HCT116 (cell line): ENCODE measurements at regions not wholly inside any gene's neighbourhood (a gene's known extent, or its start where the extent isn't known, plus 50 kb on each side); places are given as distances from the start of the nearest gene placed in this dataset.

Experiments
- ATAC-seq: fragments of 200-7000 bp; cut with Tn5 transposase; 2 replicates; pipeline ENCODE4 v1.9.1; 2020; ENCODE audit warnings: mild to moderate bottlenecking, moderate library complexity
- BruUV-seq: library from RNA; stranded (reverse); fragments of 400-500 nt; replicated peaks from 2 replicates; lab custom pipeline; 2021; lab: Mats Ljungman, UMichigan
- CTCF ChIA-PET: fragments of 300-600 bp; sonication (Branson Sonifier 250); formaldehyde crosslinking; loops from one replicate; lab custom pipeline; 2021; ENCODE audit warnings: antibody characterized with exemption; lab: Charles Lee
- POLR2A ChIA-PET: fragments of 300-600, 350-600 bp; sonication (Branson Sonifier 250); formaldehyde crosslinking; loops from one replicate; lab custom pipeline; 2021; ENCODE audit warnings: antibody characterized with exemption; lab: Charles Lee
- RAD21 ChIA-PET, 2 experiments: fragments of 300-600 bp; sonication (Branson Sonifier 250); formaldehyde crosslinking; loops; one replicate each; lab custom pipeline; 2023; ENCODE audit warnings: low total read pairs in 2 of 2; ENCODE audit not compliant: uncharacterized antibody in 2 of 2, unreplicated experiment in 2 of 2, low non-redundant PET in 1 of 2; lab: Charles Lee
- DNase-seq: peaks from one replicate; pipeline ENCODE4 v3.0.0-alpha.2; 2010; ENCODE audit warnings: low read depth, low spot score
- H2AFZ ChIP-seq: fragments of 200-600 bp; shearing (Covaris generic), sonication (generic); 2 replicates; pipeline ENCODE4 v1.6.1; 2017; ENCODE audit warnings: low read depth, mixed run types, mixed read lengths, antibody characterized with exemption, low read length; ENCODE audit not compliant: poor library complexity, severe bottlenecking
- H3K27ac ChIP-seq: 2 replicates; pipeline ENCODE4 v1.5.1; 2012; ENCODE audit warnings: low read depth, low read length
- H3K27me3 ChIP-seq: fragments of 200-600 bp; sonication (generic); 2 replicates; pipeline ENCODE4 v1.6.1; 2016; ENCODE audit warnings: mixed run types, low read length, mixed read lengths; ENCODE audit not compliant: insufficient read depth
- H3K36me3 ChIP-seq, 2 experiments: fragments of 200-500 bp in 1 of 2; fragments of 200-600 bp in 1 of 2; sonication (Bioruptor generic) in 1 of 2; sonication (generic) in 1 of 2; 2 replicates each; pipeline versions ENCODE4 v1.5.1 to v1.6.1; 2014 to 2016; ENCODE audit warnings: low read length in 2 of 2, inconsistent platforms in 1 of 2, mixed read lengths in 1 of 2, mixed run types in 1 of 2; ENCODE audit not compliant: insufficient read depth in 2 of 2, control insufficient read depth in 1 of 2
- H3K4me1 ChIP-seq, 2 experiments: fragments of 200-600 bp in 1 of 2; sonication (generic) in 1 of 2; 2 replicates each; pipeline versions ENCODE4 v1.5.1 to v1.6.1; 2012 to 2017; ENCODE audit warnings: low read length in 2 of 2, inconsistent platforms in 1 of 2, mild to moderate bottlenecking in 1 of 2, mixed read lengths in 1 of 2, mixed run types in 1 of 2, moderate library complexity in 1 of 2; ENCODE audit not compliant: insufficient read depth in 2 of 2, control insufficient read depth in 1 of 2
- H3K4me2 ChIP-seq: fragments of 200-600 bp; sonication (generic); 2 replicates; pipeline ENCODE4 v1.6.1; 2017; ENCODE audit warnings: mixed run types, low read length, mixed read lengths
- H3K4me3 ChIP-seq, 2 experiments: fragments of 200-600 bp in 1 of 2; sonication (generic) in 1 of 2; replicated peaks in 1 of 2; 2 replicates each; pipeline ENCODE4 v1.5.1; 2011 to 2016; ENCODE audit warnings: low read length in 2 of 2, control low read depth in 1 of 2, low read depth in 1 of 2, mild to moderate bottlenecking in 1 of 2, mixed read lengths in 1 of 2, mixed run types in 1 of 2
- H3K79me2 ChIP-seq: fragments of 200-600 bp; sonication (generic); 2 replicates; pipeline ENCODE4 v1.6.1; 2017; ENCODE audit warnings: mild to moderate bottlenecking, mixed run types, low read length, moderate library complexity, mixed read lengths; ENCODE audit not compliant: insufficient read depth
- H3K9ac ChIP-seq: fragments of 200-600 bp; sonication (generic); 2 replicates; pipeline ENCODE4 v1.6.1; 2016; ENCODE audit warnings: low read length, mixed read lengths
- H3K9me2 ChIP-seq: fragments of 200-600 bp; sonication (generic), shearing (Covaris generic); 2 replicates; pipeline ENCODE4 v1.6.1; 2017; ENCODE audit warnings: mixed run types, mild to moderate bottlenecking, moderate library complexity; ENCODE audit not compliant: insufficient read depth
- H3K9me3 ChIP-seq, 2 experiments: fragments of 200-500 bp in 1 of 2; fragments of 200-600 bp in 1 of 2; sonication (Bioruptor generic) in 1 of 2; sonication (generic) in 1 of 2; 2 replicates each; pipeline ENCODE4 v1.6.1; 2014 to 2017; ENCODE audit warnings: low read length in 2 of 2, mixed read lengths in 2 of 2, inconsistent platforms in 1 of 2, low read depth in 1 of 2, mild to moderate bottlenecking in 1 of 2, mixed run types in 1 of 2, moderate library complexity in 1 of 2; ENCODE audit not compliant: control insufficient read depth in 1 of 2, insufficient read depth in 1 of 2
- H4K20me1 ChIP-seq: fragments of 200-600 bp; sonication (generic), shearing (Covaris generic); 2 replicates; pipeline ENCODE4 v1.6.1; 2017; ENCODE audit warnings: mixed run types, mild to moderate bottlenecking, moderate library complexity; ENCODE audit not compliant: insufficient read depth
- EGR1 ChIP-seq: IDR thresholded peaks from 2 replicates; pipeline ENCODE4 v1.6.1; 2012; ENCODE audit warnings: low read depth
- RAD21 ChIP-seq: IDR thresholded peaks from 2 replicates; pipeline ENCODE4 v1.6.1; 2012; ENCODE audit warnings: low read depth, mild to moderate bottlenecking
- YY1 ChIP-seq: IDR thresholded peaks from 2 replicates; pipeline ENCODE4 v1.6.1; 2011; ENCODE audit warnings: low read length, low read depth, moderate library complexity, mild to moderate bottlenecking; ENCODE audit not compliant: insufficient replicate concordance; ENCODE audit errors: extremely low read depth
- intact Hi-C: fragments of 100-400 bp; cut with micrococcal nuclease; formaldehyde crosslinking; loops from 2 replicates; pipeline ENCODE4 v1.10.0; 2022
- TF ChIP-seq, protein P1 (sequence below), 3 experiments: fragments of 200-600 bp in 1 of 3; sonication (generic) in 1 of 3; IDR thresholded peaks in 2 of 3; conservative IDR thresholded peaks in 1 of 3; 2 replicates each; pipeline ENCODE4 v1.5.1; 2012 to 2017; ENCODE audit warnings: low read depth in 2 of 3, low read length in 2 of 3, antibody characterized with exemption in 1 of 3, borderline replicate concordance in 1 of 3, control low read depth in 1 of 3, mild to moderate bottlenecking in 1 of 3, mixed read lengths in 1 of 3, mixed run types in 1 of 3, moderate library complexity in 1 of 3; ENCODE audit not compliant: insufficient read depth in 1 of 3
- TF ChIP-seq, protein P2 (sequence below): IDR thresholded peaks from 2 replicates; pipeline ENCODE4 v1.6.1; 2012; ENCODE audit warnings: low read depth

DNA sequence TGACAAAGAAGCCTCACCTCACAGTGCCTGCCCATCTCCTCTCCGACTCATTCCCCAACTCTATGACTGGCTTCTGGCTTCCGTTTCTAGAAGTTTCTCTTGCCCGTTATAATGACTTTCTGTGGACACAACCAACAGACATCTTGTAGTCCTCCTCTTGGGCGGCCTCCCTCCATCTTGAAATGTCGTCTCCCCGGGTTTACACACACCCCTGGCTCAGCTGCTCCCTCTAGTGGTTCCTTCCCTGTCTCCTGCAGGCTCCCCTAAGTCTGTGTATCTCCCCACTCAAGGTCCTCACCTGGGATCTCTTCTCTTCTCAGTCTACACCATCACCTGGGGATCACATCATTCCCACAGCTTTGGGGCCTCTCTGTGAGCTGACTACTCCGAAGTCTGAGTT, 123.4 kb upstream of the NEBL start:
- H3K79me2 ChIP-seq, result no peaks in the 10 kb centered on the region
- no TSS peak for BruUV-seq
- H2AFZ ChIP-seq, result no peak overlapping the region
- H3K9me2 ChIP-seq, result no peaks in the 10 kb centered on the region
- peak; percentile 19 for DNase-seq
- H4K20me1 ChIP-seq, result no peaks in the 10 kb centered on the region
- ChIA-PET POLR2A (no interaction called here), RAD21 (no interaction called here), CTCF (interaction anchor here (1.0 kb wide), 1 partner anchor 12 kb away, joined by 3 read pairs; no protein-coding TSS in a partner anchor)
- H3K27ac ChIP-seq, result no peak overlapping the region
- no peaks in the 10 kb centered on the region for H3K27me3 ChIP-seq
- intact Hi-C loops, result no loop called here
- H3K9ac ChIP-seq, result no peak overlapping the region
- no peaks in the 10 kb centered on the region for H3K9me3 ChIP-seq
- no peak overlapping the region for H3K4me2 ChIP-seq
- ATAC-seq, result peak; percentile 88
- no peak overlapping the region for H3K4me3 ChIP-seq
- TF ChIP-seq, protein P1, sequence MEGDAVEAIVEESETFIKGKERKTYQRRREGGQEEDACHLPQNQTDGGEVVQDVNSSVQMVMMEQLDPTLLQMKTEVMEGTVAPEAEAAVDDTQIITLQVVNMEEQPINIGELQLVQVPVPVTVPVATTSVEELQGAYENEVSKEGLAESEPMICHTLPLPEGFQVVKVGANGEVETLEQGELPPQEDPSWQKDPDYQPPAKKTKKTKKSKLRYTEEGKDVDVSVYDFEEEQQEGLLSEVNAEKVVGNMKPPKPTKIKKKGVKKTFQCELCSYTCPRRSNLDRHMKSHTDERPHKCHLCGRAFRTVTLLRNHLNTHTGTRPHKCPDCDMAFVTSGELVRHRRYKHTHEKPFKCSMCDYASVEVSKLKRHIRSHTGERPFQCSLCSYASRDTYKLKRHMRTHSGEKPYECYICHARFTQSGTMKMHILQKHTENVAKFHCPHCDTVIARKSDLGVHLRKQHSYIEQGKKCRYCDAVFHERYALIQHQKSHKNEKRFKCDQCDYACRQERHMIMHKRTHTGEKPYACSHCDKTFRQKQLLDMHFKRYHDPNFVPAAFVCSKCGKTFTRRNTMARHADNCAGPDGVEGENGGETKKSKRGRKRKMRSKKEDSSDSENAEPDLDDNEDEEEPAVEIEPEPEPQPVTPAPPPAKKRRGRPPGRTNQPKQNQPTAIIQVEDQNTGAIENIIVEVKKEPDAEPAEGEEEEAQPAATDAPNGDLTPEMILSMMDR (IDR thresholded peaks at IDR 0.05 in 2 of 3, conservative IDR thresholded peaks at IDR 0.05 in 1 of 3; ENCODE audit: borderline replicate concordance in 1 of 3, insufficient read depth in 1 of 3, low read depth in 2 of 3, low read length in 2 of 3), result peak; percentile 20 to 79 (median 76); a peak in 5 of 6 replicates
- no peak for TF ChIP-seq EGR1
- TF ChIP-seq RAD21, result peak; percentile 41; the same call in 1 of the 2 replicates
- TF ChIP-seq, protein P2, sequence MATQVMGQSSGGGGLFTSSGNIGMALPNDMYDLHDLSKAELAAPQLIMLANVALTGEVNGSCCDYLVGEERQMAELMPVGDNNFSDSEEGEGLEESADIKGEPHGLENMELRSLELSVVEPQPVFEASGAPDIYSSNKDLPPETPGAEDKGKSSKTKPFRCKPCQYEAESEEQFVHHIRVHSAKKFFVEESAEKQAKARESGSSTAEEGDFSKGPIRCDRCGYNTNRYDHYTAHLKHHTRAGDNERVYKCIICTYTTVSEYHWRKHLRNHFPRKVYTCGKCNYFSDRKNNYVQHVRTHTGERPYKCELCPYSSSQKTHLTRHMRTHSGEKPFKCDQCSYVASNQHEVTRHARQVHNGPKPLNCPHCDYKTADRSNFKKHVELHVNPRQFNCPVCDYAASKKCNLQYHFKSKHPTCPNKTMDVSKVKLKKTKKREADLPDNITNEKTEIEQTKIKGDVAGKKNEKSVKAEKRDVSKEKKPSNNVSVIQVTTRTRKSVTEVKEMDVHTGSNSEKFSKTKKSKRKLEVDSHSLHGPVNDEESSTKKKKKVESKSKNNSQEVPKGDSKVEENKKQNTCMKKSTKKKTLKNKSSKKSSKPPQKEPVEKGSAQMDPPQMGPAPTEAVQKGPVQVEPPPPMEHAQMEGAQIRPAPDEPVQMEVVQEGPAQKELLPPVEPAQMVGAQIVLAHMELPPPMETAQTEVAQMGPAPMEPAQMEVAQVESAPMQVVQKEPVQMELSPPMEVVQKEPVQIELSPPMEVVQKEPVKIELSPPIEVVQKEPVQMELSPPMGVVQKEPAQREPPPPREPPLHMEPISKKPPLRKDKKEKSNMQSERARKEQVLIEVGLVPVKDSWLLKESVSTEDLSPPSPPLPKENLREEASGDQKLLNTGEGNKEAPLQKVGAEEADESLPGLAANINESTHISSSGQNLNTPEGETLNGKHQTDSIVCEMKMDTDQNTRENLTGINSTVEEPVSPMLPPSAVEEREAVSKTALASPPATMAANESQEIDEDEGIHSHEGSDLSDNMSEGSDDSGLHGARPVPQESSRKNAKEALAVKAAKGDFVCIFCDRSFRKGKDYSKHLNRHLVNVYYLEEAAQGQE, result no peak
- peak; percentile 69 for TF ChIP-seq YY1
- H3K36me3 ChIP-seq, result no peaks in the 10 kb centered on the region
- no peaks in the 10 kb centered on the region for H3K4me1 ChIP-seq
